Upper lobe of left lung (tissue), 4 donors: ENCODE measurements at regions not wholly inside any gene's neighbourhood (a gene's known extent, or its start where the extent isn't known, plus 50 kb on each side); places are given as distances from the start of the nearest gene placed in this dataset.

Experiments used
- CTCF ChIP-seq, 6 experiments: fragments of 450-650 bp in 4 of 6; fragments of 200-600 bp in 2 of 6; sonication (generic) in 2 of 6; IDR thresholded peaks; one replicate each; pipeline ENCODE4 v1.5.1; 2016 to 2019; ENCODE audit warnings: antibody characterized with exemption in 6 of 6
- EP300 ChIP-seq, 4 donors: sonication (generic); formaldehyde crosslinking; IDR thresholded peaks; one replicate each; pipeline ENCODE4 v1.5.1; 2017; ENCODE audit warnings: antibody characterized with exemption in 4 of 4, control low read depth in 2 of 4
- POLR2A ChIP-seq, 4 donors: fragments of 450-650 bp; IDR thresholded peaks; one replicate each; pipeline ENCODE4 v1.5.1; 2016 to 2017; ENCODE audit warnings: antibody characterized with exemption in 4 of 4, mild to moderate bottlenecking in 2 of 4
- POLR2AphosphoS5 ChIP-seq, 2 donors: sonication (generic); formaldehyde crosslinking; IDR thresholded peaks; one replicate each; pipeline ENCODE4 v1.5.1; 2017; ENCODE audit warnings: antibody characterized with exemption in 2 of 2

- TF ChIP-seq CTCF (IDR thresholded peaks at IDR 0.05) (no peak), POLR2A (IDR thresholded peaks at IDR 0.05) (no peak), EP300 (IDR thresholded peaks at IDR 0.05) (no peak), POLR2AphosphoS5 (IDR thresholded peaks at IDR 0.05) (no peak)
These were observed 145.2 kb downstream of the FOXD2 start for GRCh38 chr1:47582891-47583608.
